ENCODE measurements at regions not wholly inside any gene's neighbourhood (a gene's known extent, or its start where the extent isn't known, plus 50 kb on each side); places are given as distances from the start of the nearest gene placed in this dataset.

GRCh38 chr16:86073103-86073625 is 174.2 kb downstream of the IRF8 start:
- TF ChIP-seq CTCF (IDR thresholded peaks at IDR 0.05; ENCODE audit: insufficient read depth, low read depth, low read length), result no peak
- TF ChIP-seq EZH2 (IDR thresholded peaks at IDR 0.05; ENCODE audit: insufficient read depth, low read length), result no peak

All from astrocyte (in vitro differentiated cells and primary cell).